ENCODE measurements at regions not wholly inside any gene's neighbourhood (a gene's known extent, or its start where the extent isn't known, plus 50 kb on each side); places are given as distances from the start of the nearest gene placed in this dataset.

DNA sequence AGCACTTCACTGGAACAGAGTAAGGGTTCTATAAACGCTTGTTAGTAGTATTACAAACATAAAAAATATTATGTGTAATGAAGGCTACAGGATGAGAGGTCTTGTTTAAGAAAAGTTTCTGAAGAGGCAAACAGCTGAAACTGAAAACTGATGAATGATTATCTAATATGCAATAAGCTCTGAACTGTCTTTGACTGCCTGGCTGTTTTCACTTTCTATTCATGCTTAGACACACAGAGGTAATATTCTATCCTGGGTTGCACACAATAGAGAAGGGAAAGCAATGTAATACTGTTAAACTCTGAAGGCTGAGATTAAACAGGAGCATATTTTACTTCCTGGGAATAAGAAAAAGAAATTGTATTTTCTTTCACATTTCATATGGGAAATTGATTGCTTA lies 251.3 kb downstream of the ALX1 start:
- no peaks in the 10 kb centered on the region for H3K79me2 ChIP-seq (ENCODE audit: low read depth)
- no peaks in the 10 kb centered on the region for H4K20me1 ChIP-seq (ENCODE audit: low read depth)
- H3K9me3 ChIP-seq (ENCODE audit: low read depth), result no peaks in the 10 kb centered on the region
- H3K36me3 Mint-ChIP-seq, result no peaks in the 10 kb centered on the region
- no peaks in the 10 kb centered on the region for H3K27me3 ChIP-seq
- H3K36me3 ChIP-seq, result no peaks in the 10 kb centered on the region
- no peak overlapping the region for H3K4me3 ChIP-seq
- no peak overlapping the region for H3K27ac ChIP-seq
- H3F3A ChIP-seq (ENCODE audit: low read depth), result no peaks in the 10 kb centered on the region
- no peaks in the 10 kb centered on the region for H3K4me1 ChIP-seq
- no peak overlapping the region for H2AFZ ChIP-seq (replicated peaks)
- TF ChIP-seq EZH2 (IDR thresholded peaks at IDR 0.05) (no peak), EZH2phosphoT487 (IDR thresholded peaks at IDR 0.05) (no peak), CTCF (IDR thresholded peaks at IDR 0.05) (no peak)
- H3K9ac ChIP-seq, result no peak overlapping the region
- no peak overlapping the region for H3K27ac Mint-ChIP-seq
- no peak overlapping the region for H3K4me2 ChIP-seq
- no peak for DNase-seq (ENCODE audit: low spot score)
- H3K4me3 Mint-ChIP-seq, result no peak overlapping the region
- H3K27me3 Mint-ChIP-seq (ENCODE audit: insufficient read depth, low read depth), result no peaks in the 10 kb centered on the region
- no peaks in the 10 kb centered on the region for H3K4me1 Mint-ChIP-seq
- H3K9me3 Mint-ChIP-seq, result no peaks in the 10 kb centered on the region

GRCh38 chr12:85549640-85550039 lies 269.6 kb downstream of the ALX1 start:
- H3K27me3 ChIP-seq, result no peaks in the 10 kb centered on the region
- no peak overlapping the region for H3K4me2 ChIP-seq
- TF ChIP-seq CTCF (IDR thresholded peaks at IDR 0.05) (no peak), EZH2 (IDR thresholded peaks at IDR 0.05) (no peak), EZH2phosphoT487 (IDR thresholded peaks at IDR 0.05) (no peak)
- H3K27ac Mint-ChIP-seq, result no peak overlapping the region
- no peak for DNase-seq (ENCODE audit: low spot score)
- no peaks in the 10 kb centered on the region for H3K79me2 ChIP-seq (ENCODE audit: low read depth)
- H3K4me3 Mint-ChIP-seq, result no peak overlapping the region
- H3K9me3 ChIP-seq (ENCODE audit: low read depth), result no peaks in the 10 kb centered on the region
- H3K4me1 ChIP-seq, result peaks cover 13% of the 10 kb centered on the region
- no peak overlapping the region for H3K9ac ChIP-seq
- H3K36me3 ChIP-seq, result no peaks in the 10 kb centered on the region
- H3K4me3 ChIP-seq, result no peak overlapping the region
- no peaks in the 10 kb centered on the region for H3F3A ChIP-seq (ENCODE audit: low read depth)
- H3K27me3 Mint-ChIP-seq (ENCODE audit: insufficient read depth, low read depth), result no peaks in the 10 kb centered on the region
- no peaks in the 10 kb centered on the region for H3K9me3 Mint-ChIP-seq
- no peak overlapping the region for H3K27ac ChIP-seq
- H3K36me3 Mint-ChIP-seq, result no peaks in the 10 kb centered on the region
- H2AFZ ChIP-seq (replicated peaks), result no peak overlapping the region
- H3K4me1 Mint-ChIP-seq, result peaks cover 7% of the 10 kb centered on the region
- H4K20me1 ChIP-seq (ENCODE audit: low read depth), result no peaks in the 10 kb centered on the region

DNA sequence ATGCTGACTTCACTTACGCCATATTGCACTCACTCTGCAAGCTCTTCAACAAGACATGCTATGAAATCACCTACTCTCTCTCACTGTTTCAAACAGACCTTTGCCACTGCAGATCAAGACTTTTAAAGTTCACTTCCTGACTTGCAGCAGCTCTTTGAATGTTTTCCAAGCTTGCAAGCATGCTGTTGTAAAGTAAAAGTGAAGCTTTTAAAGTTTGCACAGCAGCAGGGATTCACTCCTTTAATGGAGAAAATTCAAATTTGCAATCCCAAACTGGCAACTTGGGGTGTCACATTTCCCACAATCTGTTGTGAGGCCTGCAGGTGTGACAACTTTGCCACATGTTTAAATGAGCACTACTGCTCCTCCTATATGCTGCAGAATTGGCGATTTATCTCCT lies 270.9 kb downstream of the ALX1 start:
- Histone ChIP-seq H2AFZ (replicated peaks) (peak overlapping the region; percentile 92), H3K4me3 (no peak overlapping the region), H3K36me3 (no peaks in the 10 kb centered on the region), H3K4me2 (no peak overlapping the region), H3K27ac (no peak overlapping the region), H3K27me3 (no peaks in the 10 kb centered on the region), H3K9me3 (ENCODE audit: low read depth) (no peaks in the 10 kb centered on the region), H3F3A (ENCODE audit: low read depth) (no peaks in the 10 kb centered on the region), H4K20me1 (ENCODE audit: low read depth) (no peaks in the 10 kb centered on the region), H3K9ac (no peak overlapping the region), H3K4me1 (peaks cover 13% of the 10 kb centered on the region), H3K79me2 (ENCODE audit: low read depth) (no peaks in the 10 kb centered on the region)
- Mint-ChIP-seq H3K27me3 (ENCODE audit: insufficient read depth, low read depth) (no peaks in the 10 kb centered on the region), H3K4me3 (no peak overlapping the region), H3K4me1 (peaks cover 7% of the 10 kb centered on the region), H3K36me3 (no peaks in the 10 kb centered on the region), H3K9me3 (no peaks in the 10 kb centered on the region), H3K27ac (no peak overlapping the region)
- DNase-seq (ENCODE audit: low spot score), result no peak
- no peak for TF ChIP-seq CTCF (IDR thresholded peaks at IDR 0.05)
- no peak for TF ChIP-seq EZH2phosphoT487 (IDR thresholded peaks at IDR 0.05)
- TF ChIP-seq EZH2 (IDR thresholded peaks at IDR 0.05), result no peak

GRCh38 chr12:85552461-85552860 lies 272.4 kb downstream of the ALX1 start:
- Histone ChIP-seq H3K79me2 (ENCODE audit: low read depth) (no peaks in the 10 kb centered on the region), H3K9ac (no peak overlapping the region), H3K27ac (no peak overlapping the region), H4K20me1 (ENCODE audit: low read depth) (no peaks in the 10 kb centered on the region), H3K27me3 (no peaks in the 10 kb centered on the region), H3K4me2 (no peak overlapping the region), H3K36me3 (no peaks in the 10 kb centered on the region), H3K9me3 (ENCODE audit: low read depth) (no peaks in the 10 kb centered on the region), H3K4me1 (peaks cover 13% of the 10 kb centered on the region), H3F3A (ENCODE audit: low read depth) (no peaks in the 10 kb centered on the region), H2AFZ (replicated peaks) (no peak overlapping the region), H3K4me3 (no peak overlapping the region)
- no peak for DNase-seq (ENCODE audit: low spot score)
- Mint-ChIP-seq H3K36me3 (no peaks in the 10 kb centered on the region), H3K9me3 (no peaks in the 10 kb centered on the region), H3K27me3 (ENCODE audit: insufficient read depth, low read depth) (no peaks in the 10 kb centered on the region), H3K27ac (no peak overlapping the region), H3K4me1 (peaks cover 7% of the 10 kb centered on the region), H3K4me3 (no peak overlapping the region)
- TF ChIP-seq EZH2phosphoT487 (IDR thresholded peaks at IDR 0.05), result no peak
- TF ChIP-seq EZH2 (IDR thresholded peaks at IDR 0.05), result no peak
- TF ChIP-seq CTCF (IDR thresholded peaks at IDR 0.05), result no peak

Measured in neural progenitor cell (in vitro differentiated cells).